ENCODE measurements at regions not wholly inside any gene's neighbourhood (a gene's known extent, or its start where the extent isn't known, plus 50 kb on each side); places are given as distances from the start of the nearest gene placed in this dataset.

GRCh38 chr2:150788426-150789140 lies 301.1 kb upstream of the RND3 start:
- TF ChIP-seq, protein P1, sequence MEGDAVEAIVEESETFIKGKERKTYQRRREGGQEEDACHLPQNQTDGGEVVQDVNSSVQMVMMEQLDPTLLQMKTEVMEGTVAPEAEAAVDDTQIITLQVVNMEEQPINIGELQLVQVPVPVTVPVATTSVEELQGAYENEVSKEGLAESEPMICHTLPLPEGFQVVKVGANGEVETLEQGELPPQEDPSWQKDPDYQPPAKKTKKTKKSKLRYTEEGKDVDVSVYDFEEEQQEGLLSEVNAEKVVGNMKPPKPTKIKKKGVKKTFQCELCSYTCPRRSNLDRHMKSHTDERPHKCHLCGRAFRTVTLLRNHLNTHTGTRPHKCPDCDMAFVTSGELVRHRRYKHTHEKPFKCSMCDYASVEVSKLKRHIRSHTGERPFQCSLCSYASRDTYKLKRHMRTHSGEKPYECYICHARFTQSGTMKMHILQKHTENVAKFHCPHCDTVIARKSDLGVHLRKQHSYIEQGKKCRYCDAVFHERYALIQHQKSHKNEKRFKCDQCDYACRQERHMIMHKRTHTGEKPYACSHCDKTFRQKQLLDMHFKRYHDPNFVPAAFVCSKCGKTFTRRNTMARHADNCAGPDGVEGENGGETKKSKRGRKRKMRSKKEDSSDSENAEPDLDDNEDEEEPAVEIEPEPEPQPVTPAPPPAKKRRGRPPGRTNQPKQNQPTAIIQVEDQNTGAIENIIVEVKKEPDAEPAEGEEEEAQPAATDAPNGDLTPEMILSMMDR (IDR thresholded peaks at IDR 0.05) = no peak
- TF ChIP-seq POLR2A (IDR thresholded peaks at IDR 0.05; ENCODE audit: low read depth) (no peak), POLR2AphosphoS5 (IDR thresholded peaks at IDR 0.05) (no peak), EP300 (IDR thresholded peaks at IDR 0.05) (no peak)

All from esophagus muscularis mucosa (tissue), 4 donors.